Epithelial cell of prostate (primary cell): ENCODE measurements at regions not wholly inside any gene's neighbourhood (a gene's known extent, or its start where the extent isn't known, plus 50 kb on each side); places are given as distances from the start of the nearest gene placed in this dataset.

Source experiments
- DNase-seq: peaks from one replicate; pipeline ENCODE4 v3.0.0-alpha.2; 2011; ENCODE audit warnings: low read depth, low spot score
- H3K27ac ChIP-seq: fragments of 450-650 bp; 2 replicates; pipeline ENCODE4 v1.5.1; 2017; ENCODE audit warnings: mild to moderate bottlenecking

- no peak overlapping the region for H3K27ac ChIP-seq
- DNase-seq, result no peak
These were observed 50.5 kb upstream of the ST8SIA3 start for GRCh38 chr18:57301573-57302559.
